ENCODE measurements at regions not wholly inside any gene's neighbourhood (a gene's known extent, or its start where the extent isn't known, plus 50 kb on each side); places are given as distances from the start of the nearest gene placed in this dataset.

GRCh38 chr5:124668353-124669299 lies 77.8 kb downstream of the ZNF608 start:
- ChIA-PET POLR2A (interaction anchor here (1.0 kb wide), 1 partner anchor 33 kb away, joined by 3 read pairs; no protein-coding TSS in a partner anchor), CTCF (ENCODE audit: low intra/inter-chr PET ratio) (no interaction called here)
- no peak overlapping the region for H3K27ac ChIP-seq (ENCODE audit: extremely low read depth, low read depth, low read length)
- intact Hi-C loops (cut with micrococcal nuclease): no loop called here
- DNase-seq (ENCODE audit: extremely low read depth in 1 of 4, low spot score in 3 of 4) (no peak), FAIRE-seq (no peak), ATAC-seq (no peak; the same call in 2 of the 3 replicates)
- in situ Hi-C loops (cut with MboI): no loop called here
- BruUV-seq (replicated peaks): no TSS peak
- no peaks in the 10 kb centered on the region for H3K9me3 ChIP-seq (replicated peaks; ENCODE audit: control insufficient read depth, insufficient read depth, low read depth, low read length)
- no peaks in the 10 kb centered on the region for H3K36me3 ChIP-seq (ENCODE audit: control insufficient read depth, insufficient read depth, low read length)
- no peaks in the 10 kb centered on the region for H4K20me1 ChIP-seq (replicated peaks; ENCODE audit: control insufficient read depth, insufficient read depth, low read length)
- 39% methylated on average over 7 of the region's 7 CpGs for WGBS (ENCODE audit: insufficient coverage, low coverage, missing lambda C conversion rate)
- H3K4me1 ChIP-seq (replicated peaks in 1 of 2; ENCODE audit: control insufficient read depth in 2 of 2, insufficient read depth in 2 of 2, low read length in 2 of 2): peaks cover 2 to 12% of the 10 kb centered on the region in 2 experiments; a peak in 4 of 5 replicates
- H3K79me2 ChIP-seq (ENCODE audit: control insufficient read depth, insufficient read depth, low read length): no peaks in the 10 kb centered on the region
- peak overlapping the region; percentile 35; the same call in 1 of the 2 replicates for H2AFZ ChIP-seq (ENCODE audit: low read depth, low read length)
- H3K9ac ChIP-seq (ENCODE audit: insufficient read depth in 1 of 2, low read depth in 2 of 2, low read length in 2 of 2): peak overlapping the region in 1 of 2 experiments; percentile 4; a peak in 1 of 4 replicates
- no peaks in the 10 kb centered on the region for H3K27me3 ChIP-seq (ENCODE audit: control insufficient read depth in 2 of 2, insufficient read depth in 2 of 2, low read length in 2 of 2)
- H3K4me3 ChIP-seq: no peak overlapping the region
- no peaks in the 10 kb centered on the region for H3K9me1 ChIP-seq (ENCODE audit: control insufficient read depth, insufficient read depth, low read length)
- 0 out of 2 replicates have a peak overlapping the region, but pooled peaks have one; percentile 9 for H3K4me2 ChIP-seq (ENCODE audit: insufficient read depth, low read length)
- TF ChIP-seq CHD4 (IDR thresholded peaks at IDR 0.05; ENCODE audit: insufficient read depth, insufficient replicate concordance, low read depth, low read length, poor library complexity, severe bottlenecking) (no peak), USF2 (CRISPR knock-in tag; IDR thresholded peaks at IDR 0.05) (0 out of 2 replicates have a peak, but pooled peaks have one; percentile 10), MGA (IDR thresholded peaks at IDR 0.05) (peak; percentile 54; the same call in 1 of the 2 replicates), MED1 (CRISPR knock-in tag; IDR thresholded peaks at IDR 0.05; ENCODE audit: borderline replicate concordance) (no peak), ZNF354B (CRISPR knock-in tag; IDR thresholded peaks at IDR 0.05) (no peak)

All from K562 (cell line).